HG02763 (cell line): ENCODE measurements at regions not wholly inside any gene's neighbourhood (a gene's known extent, or its start where the extent isn't known, plus 50 kb on each side); places are given as distances from the start of the nearest gene placed in this dataset.
"Not testable (repeated sequence)": the region's sequence is repeated elsewhere in the genome, so short reads cannot be mapped to it uniquely, and the experiment has no call there.

Source experiments
- ATAC-seq: cut with Tn5 transposase; IDR thresholded peaks from one replicate; pipeline ENCODE4 v1.9.1; 2021; ENCODE audit warnings: mild to moderate bottlenecking, moderate library complexity; ENCODE audit not compliant: unreplicated experiment

- no peak for ATAC-seq
Observed at GRCh38 chr6:166806962-166807757, 149.2 kb downstream of the RNASET2 start.

GRCh38 chr6:166806217-166806838, 150.0 kb downstream of the RNASET2 start:
- no peak for ATAC-seq

GRCh38 chr6:166803471-166803870, 152.9 kb downstream of the RNASET2 start:
- no peak for ATAC-seq

- no peak for ATAC-seq
Observed at GRCh38 chr6:166802401-166802800, 153.9 kb downstream of the RNASET2 start.

GRCh38 chr6:166800137-166800536, 156.2 kb downstream of the RNASET2 start:
- ATAC-seq, result no peak

GRCh38 chr6:166798652-166799051, 157.7 kb downstream of the RNASET2 start:
- ATAC-seq, result no peak

- no peak for ATAC-seq
Observed at GRCh38 chr6:166796610-166797009, 159.7 kb downstream of the RNASET2 start.

- no peak for ATAC-seq
Observed at GRCh38 chr6:166795879-166796278, 160.5 kb downstream of the RNASET2 start.

- not testable (repeated sequence) for ATAC-seq
Observed at GRCh38 chr6:166790808-166791207, 163.8 kb upstream of the RPS6KA2 start.

GRCh38 chr6:166788846-166789529, 161.9 kb upstream of the RPS6KA2 start:
- ATAC-seq, result not testable (repeated sequence)

- no peak for ATAC-seq
Observed at GRCh38 chr6:166786704-166787293, 159.7 kb upstream of the RPS6KA2 start.

- no peak for ATAC-seq
Observed at GRCh38 chr6:166785131-166785530, 158.1 kb upstream of the RPS6KA2 start.

GRCh38 chr6:166784691-166785090, 157.6 kb upstream of the RPS6KA2 start:
- no peak for ATAC-seq

GRCh38 chr6:166782520-166782919, 155.5 kb upstream of the RPS6KA2 start:
- no peak for ATAC-seq

- ATAC-seq, result no peak
Observed at GRCh38 chr6:166781331-166781730, 154.3 kb upstream of the RPS6KA2 start.

- ATAC-seq, result no peak
Observed at GRCh38 chr6:166779963-166780683, 153.1 kb upstream of the RPS6KA2 start.

GRCh38 chr6:166779381-166779780, 152.3 kb upstream of the RPS6KA2 start:
- ATAC-seq, result no peak

- no peak for ATAC-seq
Observed at GRCh38 chr6:166778776-166779175, 151.7 kb upstream of the RPS6KA2 start.

- no peak for ATAC-seq
Observed at GRCh38 chr6:166778046-166778445, 151.0 kb upstream of the RPS6KA2 start.

- no peak for ATAC-seq
Observed at GRCh38 chr6:166777096-166777630, 150.1 kb upstream of the RPS6KA2 start.

- ATAC-seq, result no peak
Observed at GRCh38 chr6:166776571-166776970, 149.5 kb upstream of the RPS6KA2 start.
